B cell (primary cell): ENCODE measurements at regions not wholly inside any gene's neighbourhood (a gene's known extent, or its start where the extent isn't known, plus 50 kb on each side); places are given as distances from the start of the nearest gene placed in this dataset.
"Not testable (repeated sequence)": the region's sequence is repeated elsewhere in the genome, so short reads cannot be mapped to it uniquely, and the experiment has no call there.

Source experiments
- ATAC-seq: fragments of 200-7000 bp; cut with Tn5 transposase; one replicate; pipeline ENCODE4 v1.10.0; 2021; ENCODE audit warnings: low read depth, mild to moderate bottlenecking, moderate number of reproducible peaks, moderate library complexity
- CTCF ChIA-PET: fragments of 350-600 bp; sonication (Branson Sonifier 250); formaldehyde crosslinking; loops from one replicate; lab custom pipeline; 2021; ENCODE audit warnings: antibody characterized with exemption, inconsistent platforms; lab: Charles Lee
- POLR2A ChIA-PET: fragments of 350-600 bp; sonication (Branson Sonifier 250); formaldehyde crosslinking; loops from one replicate; lab custom pipeline; 2021; ENCODE audit warnings: antibody characterized with exemption; lab: Charles Lee
- DNase-seq: peaks from one replicate; pipeline ENCODE4 v3.0.0; 2013
- H2AFZ ChIP-seq: 2 replicates; pipeline ENCODE4 v1.6.1; 2012; ENCODE audit warnings: mild to moderate bottlenecking, low read depth, low read length; ENCODE audit not compliant: insufficient read depth, poor library complexity, severe bottlenecking
- H3K27ac ChIP-seq, 2 donors: 1 replicate in 1 of 2; 2 replicates in 1 of 2; pipeline ENCODE4 v1.5.1; 2012 to 2013; ENCODE audit warnings: low read length in 2 of 2, mild to moderate bottlenecking in 2 of 2, moderate library complexity in 1 of 2
- H3K27me3 ChIP-seq, 4 experiments: fragments of 200-600 bp in 1 of 4; sonication (generic) in 1 of 4; replicated peaks in 1 of 4; 1 replicate in 2 of 4; 2 replicates in 2 of 4; pipeline versions ENCODE4 v1.6.1 to v1.7.0; 2013 to 2016; ENCODE audit warnings: low read length in 3 of 4, mild to moderate bottlenecking in 2 of 4, mixed read lengths in 1 of 4, moderate library complexity in 1 of 4; ENCODE audit not compliant: insufficient read depth in 4 of 4, control insufficient read depth in 3 of 4; ENCODE audit errors: control extremely low read depth in 1 of 4
- H3K36me3 ChIP-seq, 2 experiments: replicated peaks in 1 of 2; 1 replicate in 1 of 2; 2 replicates in 1 of 2; pipeline versions ENCODE4 v1.6.1 to v1.7.1; 2013; ENCODE audit warnings: low read length in 1 of 2; ENCODE audit not compliant: insufficient read depth in 2 of 2, control insufficient read depth in 1 of 2; ENCODE audit errors: control extremely low read depth in 1 of 2, extremely low read depth in 1 of 2
- H3K4me1 ChIP-seq, 2 donors: fragments of 200-600 bp in 1 of 2; sonication (generic) in 1 of 2; 1 replicate in 1 of 2; 2 replicates in 1 of 2; pipeline versions ENCODE4 v1.5.1 to v1.6.1; 2013 to 2017; ENCODE audit warnings: low read length in 2 of 2; ENCODE audit not compliant: control insufficient read depth in 2 of 2, insufficient read depth in 2 of 2
- H3K4me2 ChIP-seq: replicated peaks from 2 replicates; pipeline ENCODE3; 2012; ENCODE audit warnings: mild to moderate bottlenecking, low read depth, low read length; ENCODE audit not compliant: poor library complexity, severe bottlenecking
- H3K4me3 ChIP-seq, 5 experiments: fragments of 200-600 bp in 1 of 5; sonication (generic) in 1 of 5; 1 replicate in 3 of 5; 2 replicates in 2 of 5; pipeline versions ENCODE4 v1.5.1 to v1.7.0; 2011 to 2016; ENCODE audit warnings: low read length in 4 of 5, mild to moderate bottlenecking in 4 of 5, low read depth in 2 of 5, control low read depth in 1 of 5, moderate library complexity in 1 of 5; ENCODE audit not compliant: insufficient read depth in 1 of 5; ENCODE audit errors: control extremely low read depth in 1 of 5, extremely low read depth in 1 of 5
- H3K79me2 ChIP-seq: fragments of 200-600 bp; sonication (generic); one replicate; pipeline ENCODE4 v1.6.0; 2016; ENCODE audit warnings: low read length; ENCODE audit not compliant: control insufficient read depth, insufficient read depth
- H3K9ac ChIP-seq: fragments of 200-600 bp; sonication (generic); 2 replicates; pipeline ENCODE4 v1.6.1; 2017; ENCODE audit warnings: mild to moderate bottlenecking, low read length, moderate library complexity
- H3K9me3 ChIP-seq, 3 donors: one replicate each; pipeline versions ENCODE4 v1.6.1 to v1.7.1; 2013; ENCODE audit warnings: low read length in 2 of 3; ENCODE audit not compliant: control insufficient read depth in 2 of 3, insufficient read depth in 1 of 3; ENCODE audit errors: control extremely low read depth in 1 of 3
- H4K20me1 ChIP-seq: 2 replicates; pipeline ENCODE4 v1.6.0; 2012; ENCODE audit warnings: mild to moderate bottlenecking, low read length; ENCODE audit not compliant: insufficient read depth, control insufficient read depth, poor library complexity, severe bottlenecking
- H3K27ac Mint-ChIP-seq: one replicate; pipeline ENCODE4 v1.8.0; 2021; ENCODE audit warnings: mixed read lengths
- H3K27me3 Mint-ChIP-seq: one replicate; pipeline ENCODE4 v1.8.0; 2021; ENCODE audit warnings: mixed read lengths
- H3K4me1 Mint-ChIP-seq: one replicate; pipeline ENCODE4 v1.8.0; 2021; ENCODE audit warnings: mixed read lengths
- H3K4me3 Mint-ChIP-seq: one replicate; pipeline ENCODE4 v1.8.0; 2021; ENCODE audit warnings: mixed read lengths
- H3K9me3 Mint-ChIP-seq: one replicate; pipeline ENCODE4 v1.8.0; 2022; ENCODE audit warnings: mixed read lengths; ENCODE audit not compliant: insufficient read depth
- WGBS: methylation state at CpG from one replicate; pipeline ENCODE4 v1.1.5; 2013; ENCODE audit warnings: missing lambda C conversion rate; ENCODE audit not compliant: insufficient coverage; 5-methylcytosine and 5-hydroxymethylcytosine counted together
- intact Hi-C: fragments of 100-400 bp; cut with micrococcal nuclease; formaldehyde crosslinking; loops from one replicate; pipeline ENCODE4 v1.10.0; 2022

- intact Hi-C loops, H3K4me3 ChIP-seq, CTCF ChIA-PET, H2AFZ ChIP-seq, H3K36me3 ChIP-seq, DNase-seq, POLR2A ChIA-PET, H3K27me3 ChIP-seq, H3K27me3 Mint-ChIP-seq, H3K9ac ChIP-seq, H3K4me2 ChIP-seq, ATAC-seq, H3K4me1 ChIP-seq, H4K20me1 ChIP-seq, H3K27ac Mint-ChIP-seq, H3K79me2 ChIP-seq, H3K4me3 Mint-ChIP-seq, H3K27ac ChIP-seq, H3K4me1 Mint-ChIP-seq, H3K9me3 Mint-ChIP-seq: not testable (repeated sequence)
- WGBS, result 88% methylated on average over 1 of the region's 4 CpGs
- H3K9me3 ChIP-seq, result peaks cover 1 to 14% (median 2%) of the 10 kb centered on the region in 3 donors
Observed at GRCh38 chr22:12626894-12627293, 2901.1 kb upstream of the OR11H1 start.

GRCh38 chr22:12629815-12630214, 2898.2 kb upstream of the OR11H1 start:
- H3K9me3 Mint-ChIP-seq, H3K27me3 ChIP-seq, H3K4me3 ChIP-seq, H3K9ac ChIP-seq, H3K27ac Mint-ChIP-seq, H3K4me3 Mint-ChIP-seq, DNase-seq, H3K36me3 ChIP-seq, POLR2A ChIA-PET, intact Hi-C loops, H3K4me1 Mint-ChIP-seq, H3K27me3 Mint-ChIP-seq, H2AFZ ChIP-seq, H4K20me1 ChIP-seq, H3K27ac ChIP-seq, H3K79me2 ChIP-seq, H3K4me1 ChIP-seq, ATAC-seq, CTCF ChIA-PET, H3K4me2 ChIP-seq: not testable (repeated sequence)
- peaks cover 2 to 11% (median 2%) of the 10 kb centered on the region in 3 donors for H3K9me3 ChIP-seq
- WGBS, result no CpG with 5 or more reads among the region's 2 CpGs

GRCh38 chr22:12630965-12631364, 2897.0 kb upstream of the OR11H1 start:
- H3K4me1 ChIP-seq, H4K20me1 ChIP-seq, ATAC-seq, H3K9me3 ChIP-seq, H3K9me3 Mint-ChIP-seq, H3K27me3 Mint-ChIP-seq, H3K4me2 ChIP-seq, DNase-seq, CTCF ChIA-PET, H3K27ac ChIP-seq, H3K4me3 ChIP-seq, H3K4me1 Mint-ChIP-seq, H3K27ac Mint-ChIP-seq, H3K9ac ChIP-seq, H3K27me3 ChIP-seq, H3K4me3 Mint-ChIP-seq, H2AFZ ChIP-seq, POLR2A ChIA-PET, H3K36me3 ChIP-seq, intact Hi-C loops, H3K79me2 ChIP-seq: not testable (repeated sequence)
- 9% methylated on average over 1 of the region's 3 CpGs for whole genome bisulfite sequencing

- H3K4me2 ChIP-seq, CTCF ChIA-PET, H3K79me2 ChIP-seq, H3K27ac Mint-ChIP-seq, POLR2A ChIA-PET, ATAC-seq, intact Hi-C loops, H4K20me1 ChIP-seq, H3K27me3 ChIP-seq, H3K9me3 ChIP-seq, H3K4me1 ChIP-seq, H3K4me3 Mint-ChIP-seq, H3K9ac ChIP-seq, H3K27me3 Mint-ChIP-seq, H3K9me3 Mint-ChIP-seq, H3K4me3 ChIP-seq, H3K27ac ChIP-seq, H3K36me3 ChIP-seq, H2AFZ ChIP-seq, H3K4me1 Mint-ChIP-seq, DNase-seq: not testable (repeated sequence)
Observed at GRCh38 chr22:12637566-12638166, 2890.3 kb upstream of the OR11H1 start.
